B cell (primary cell): ENCODE measurements at regions not wholly inside any gene's neighbourhood (a gene's known extent, or its start where the extent isn't known, plus 50 kb on each side); places are given as distances from the start of the nearest gene placed in this dataset.

ENCODE experiments used
- EZH2 ChIP-seq: IDR thresholded peaks from 2 replicates; pipeline ENCODE4 v1.6.1; 2012; ENCODE audit warnings: borderline replicate concordance, low read depth, mild to moderate bottlenecking, moderate library complexity, low read length; ENCODE audit not compliant: insufficient read depth, poor library complexity, severe bottlenecking
- TF ChIP-seq, protein P1 (sequence below): fragments of 200-600 bp; IDR thresholded peaks from one replicate; pipeline ENCODE4 v1.8.0; 2022; ENCODE audit warnings: antibody characterized with exemption, mild to moderate bottlenecking

DNA sequence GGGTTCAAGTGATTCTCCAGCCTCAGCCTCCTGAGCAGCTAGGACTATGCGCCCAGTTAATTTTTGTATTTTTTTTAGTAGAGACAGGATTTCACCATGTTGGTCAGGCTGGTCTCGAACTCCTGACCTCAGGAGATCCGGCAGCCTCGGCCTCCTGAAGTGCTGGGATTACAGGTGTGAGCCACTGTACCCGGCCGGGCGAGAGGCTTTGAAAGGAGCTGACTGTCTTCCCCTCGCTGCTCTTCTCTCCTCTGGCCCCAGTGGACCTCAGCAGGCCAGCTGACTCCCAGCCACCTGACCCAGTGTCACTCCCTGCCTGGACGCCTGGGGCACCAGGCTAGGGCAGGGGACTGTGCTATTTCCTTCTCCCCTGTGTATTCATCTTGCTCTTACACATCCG lies 89.5 kb upstream of the ANKRD55 start:
- TF ChIP-seq, protein P1, sequence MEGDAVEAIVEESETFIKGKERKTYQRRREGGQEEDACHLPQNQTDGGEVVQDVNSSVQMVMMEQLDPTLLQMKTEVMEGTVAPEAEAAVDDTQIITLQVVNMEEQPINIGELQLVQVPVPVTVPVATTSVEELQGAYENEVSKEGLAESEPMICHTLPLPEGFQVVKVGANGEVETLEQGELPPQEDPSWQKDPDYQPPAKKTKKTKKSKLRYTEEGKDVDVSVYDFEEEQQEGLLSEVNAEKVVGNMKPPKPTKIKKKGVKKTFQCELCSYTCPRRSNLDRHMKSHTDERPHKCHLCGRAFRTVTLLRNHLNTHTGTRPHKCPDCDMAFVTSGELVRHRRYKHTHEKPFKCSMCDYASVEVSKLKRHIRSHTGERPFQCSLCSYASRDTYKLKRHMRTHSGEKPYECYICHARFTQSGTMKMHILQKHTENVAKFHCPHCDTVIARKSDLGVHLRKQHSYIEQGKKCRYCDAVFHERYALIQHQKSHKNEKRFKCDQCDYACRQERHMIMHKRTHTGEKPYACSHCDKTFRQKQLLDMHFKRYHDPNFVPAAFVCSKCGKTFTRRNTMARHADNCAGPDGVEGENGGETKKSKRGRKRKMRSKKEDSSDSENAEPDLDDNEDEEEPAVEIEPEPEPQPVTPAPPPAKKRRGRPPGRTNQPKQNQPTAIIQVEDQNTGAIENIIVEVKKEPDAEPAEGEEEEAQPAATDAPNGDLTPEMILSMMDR = no peak
- no peak for TF ChIP-seq EZH2
